Smooth muscle cell (in vitro differentiated cells): ENCODE measurements at regions not wholly inside any gene's neighbourhood (a gene's known extent, or its start where the extent isn't known, plus 50 kb on each side); places are given as distances from the start of the nearest gene placed in this dataset.

Source experiments
- DNase-seq: peaks from one replicate; lab custom pipeline; 2025; ENCODE audit not compliant: unreplicated experiment; lab: John Stamatoyannopoulos, UW
- H2AFZ ChIP-seq: fragments of 200-600 bp; sonication (generic); 2 replicates; pipeline ENCODE4 v1.6.0; 2016; ENCODE audit warnings: antibody characterized with exemption, low read depth, mild to moderate bottlenecking
- H3F3A ChIP-seq: fragments of 200-600 bp; sonication (generic); 2 replicates; pipeline ENCODE4 v1.6.0; 2017; ENCODE audit warnings: antibody characterized with exemption, low read depth
- H3K27ac ChIP-seq: fragments of 200-600 bp; sonication (generic); 2 replicates; pipeline ENCODE4 v1.5.1; 2016; ENCODE audit warnings: low read depth, mild to moderate bottlenecking
- H3K27me3 ChIP-seq: fragments of 200-600 bp; sonication (generic); 2 replicates; pipeline ENCODE4 v1.6.1; 2016; ENCODE audit warnings: low read depth, mild to moderate bottlenecking
- H3K36me3 ChIP-seq: fragments of 200-600 bp; sonication (generic); 2 replicates; pipeline ENCODE4 v1.5.1; 2016; ENCODE audit warnings: low read depth
- H3K4me1 ChIP-seq: fragments of 200-600 bp; sonication (generic); 2 replicates; pipeline ENCODE4 v1.5.1; 2016; ENCODE audit warnings: low read depth
- H3K4me2 ChIP-seq: fragments of 200-600 bp; sonication (generic); 2 replicates; pipeline ENCODE4 v1.6.0; 2016; ENCODE audit warnings: mild to moderate bottlenecking
- H3K4me3 ChIP-seq: fragments of 200-600 bp; sonication (generic); 2 replicates; pipeline ENCODE4 v1.5.1; 2016; ENCODE audit warnings: mild to moderate bottlenecking
- H3K79me2 ChIP-seq: fragments of 200-600 bp; sonication (generic); 2 replicates; pipeline ENCODE4 v1.6.0; 2016; ENCODE audit warnings: low read depth, mild to moderate bottlenecking
- H3K9ac ChIP-seq: fragments of 200-600 bp; sonication (generic); 2 replicates; pipeline ENCODE4 v1.6.0; 2016; ENCODE audit warnings: low read depth
- H3K9me3 ChIP-seq: fragments of 200-600 bp; sonication (generic); replicated peaks from 2 replicates; pipeline ENCODE4 v1.5.1; 2016; ENCODE audit warnings: low read depth
- H4K20me1 ChIP-seq: fragments of 200-600 bp; sonication (generic); 2 replicates; pipeline ENCODE4 v1.6.0; 2016; ENCODE audit warnings: low read depth
- CTCF ChIP-seq: fragments of 200-600 bp; sonication (generic); IDR thresholded peaks from 2 replicates; pipeline ENCODE4 v1.5.1; 2017; ENCODE audit warnings: borderline replicate concordance, mild to moderate bottlenecking, antibody characterized with exemption; ENCODE audit not compliant: insufficient read depth, poor library complexity, severe bottlenecking
- WGBS: methylation state at CpG from one replicate; pipeline ENCODE4 v1.1.7; 2016; ENCODE audit warnings: low lambda C conversion rate; 5-methylcytosine and 5-hydroxymethylcytosine counted together

- 60% methylated on average over 7 of the region's 7 CpGs for WGBS
- TF ChIP-seq CTCF: no peak
Observed at GRCh38 chr15:29544513-29545128, 275.0 kb upstream of the NSMCE3 start.

GRCh38 chr15:29542994-29543393, 273.4 kb upstream of the NSMCE3 start:
- H3K27ac ChIP-seq: no peak overlapping the region
- no peak overlapping the region for H3K9ac ChIP-seq
- H3K4me1 ChIP-seq: no peaks in the 10 kb centered on the region
- H3K4me2 ChIP-seq: no peak overlapping the region
- no peak overlapping the region for H2AFZ ChIP-seq
- no peak for DNase-seq
- no peak for TF ChIP-seq CTCF
- H3K79me2 ChIP-seq: no peaks in the 10 kb centered on the region
- H3K36me3 ChIP-seq: no peaks in the 10 kb centered on the region
- no peaks in the 10 kb centered on the region for H3K27me3 ChIP-seq
- H3K4me3 ChIP-seq: no peak overlapping the region
- no peaks in the 10 kb centered on the region for H3K9me3 ChIP-seq
- no peaks in the 10 kb centered on the region for H4K20me1 ChIP-seq
- 80% methylated on average over 1 of the region's 1 CpG for WGBS
- H3F3A ChIP-seq: no peaks in the 10 kb centered on the region

More at GRCh38 chr15:29544513-29545128, 275.0 kb upstream of the NSMCE3 start:
- Histone ChIP-seq H2AFZ (no peak overlapping the region), H3F3A (no peaks in the 10 kb centered on the region), H3K9ac (no peak overlapping the region), H3K9me3 (no peaks in the 10 kb centered on the region), H3K27me3 (no peaks in the 10 kb centered on the region), H3K4me2 (no peak overlapping the region), H3K4me1 (no peaks in the 10 kb centered on the region), H3K27ac (no peak overlapping the region), H3K36me3 (no peaks in the 10 kb centered on the region), H3K4me3 (no peak overlapping the region), H4K20me1 (no peaks in the 10 kb centered on the region), H3K79me2 (no peaks in the 10 kb centered on the region)
- no peak for DNase-seq

GRCh38 chr15:29541309-29541708, 271.7 kb upstream of the NSMCE3 start:
- Histone ChIP-seq H3K4me2 (no peak overlapping the region), H4K20me1 (no peaks in the 10 kb centered on the region), H3F3A (no peaks in the 10 kb centered on the region), H2AFZ (no peak overlapping the region), H3K4me3 (no peak overlapping the region), H3K27ac (no peak overlapping the region), H3K36me3 (no peaks in the 10 kb centered on the region), H3K79me2 (no peaks in the 10 kb centered on the region), H3K9ac (no peak overlapping the region), H3K9me3 (no peaks in the 10 kb centered on the region), H3K27me3 (no peaks in the 10 kb centered on the region), H3K4me1 (no peaks in the 10 kb centered on the region)
- DNase-seq: no peak
- 92% methylated on average over 7 of the region's 7 CpGs for WGBS
- TF ChIP-seq CTCF: no peak

- no peak for DNase-seq
- Histone ChIP-seq H3K4me2 (no peak overlapping the region), H3F3A (no peaks in the 10 kb centered on the region), H4K20me1 (no peaks in the 10 kb centered on the region), H3K9me3 (no peaks in the 10 kb centered on the region), H3K27me3 (no peaks in the 10 kb centered on the region), H3K79me2 (no peaks in the 10 kb centered on the region), H2AFZ (no peak overlapping the region), H3K4me3 (no peak overlapping the region), H3K36me3 (no peaks in the 10 kb centered on the region), H3K9ac (no peak overlapping the region), H3K4me1 (no peaks in the 10 kb centered on the region), H3K27ac (no peak overlapping the region)
- WGBS: 81% methylated on average over 5 of the region's 5 CpGs
- no peak for TF ChIP-seq CTCF
Observed at GRCh38 chr15:29540479-29540878, 270.9 kb upstream of the NSMCE3 start.
